HG03039 (cell line): ENCODE measurements at regions not wholly inside any gene's neighbourhood (a gene's known extent, or its start where the extent isn't known, plus 50 kb on each side); places are given as distances from the start of the nearest gene placed in this dataset.

Experiments
- ATAC-seq: cut with Tn5 transposase; IDR thresholded peaks from one replicate; pipeline ENCODE4 v1.9.1; 2021; ENCODE audit warnings: mild to moderate bottlenecking, moderate library complexity; ENCODE audit not compliant: unreplicated experiment

GRCh38 chr11:25860677-25861450 is 471.1 kb upstream of the ANO3 start:
- ATAC-seq = no peak

- ATAC-seq = no peak
Observed at GRCh38 chr11:25862159-25862558, 469.8 kb upstream of the ANO3 start.

- ATAC-seq = no peak
Observed at GRCh38 chr11:25863986-25864385, 467.9 kb upstream of the ANO3 start.

- no peak for ATAC-seq
Observed at GRCh38 chr11:25876456-25876965, 455.4 kb upstream of the ANO3 start.

- ATAC-seq = no peak
Observed at GRCh38 chr11:25886036-25886435, 445.9 kb upstream of the ANO3 start.

- no peak for ATAC-seq
Observed at GRCh38 chr11:25890626-25891260, 441.2 kb upstream of the ANO3 start.

- ATAC-seq = no peak
Observed at GRCh38 chr11:25891960-25892359, 440.0 kb upstream of the ANO3 start.

GRCh38 chr11:25899617-25900160 is 432.2 kb upstream of the ANO3 start:
- ATAC-seq = no peak

- ATAC-seq = no peak
Observed at GRCh38 chr11:25900814-25901213, 431.1 kb upstream of the ANO3 start.

GRCh38 chr11:25901415-25901814 is 430.5 kb upstream of the ANO3 start:
- no peak for ATAC-seq

GRCh38 chr11:25902476-25902875 is 429.5 kb upstream of the ANO3 start:
- ATAC-seq = no peak

- no peak for ATAC-seq
Observed at GRCh38 chr11:25908726-25909125, 423.2 kb upstream of the ANO3 start.

- ATAC-seq = no peak
Observed at GRCh38 chr11:25910086-25910485, 421.8 kb upstream of the ANO3 start.

GRCh38 chr11:25920356-25920755 is 411.6 kb upstream of the ANO3 start:
- no peak for ATAC-seq

GRCh38 chr11:25924586-25924985 is 407.3 kb upstream of the ANO3 start:
- no peak for ATAC-seq

GRCh38 chr11:25925359-25925758 is 406.6 kb upstream of the ANO3 start:
- ATAC-seq = no peak

- ATAC-seq = no peak
Observed at GRCh38 chr11:25927411-25927953, 404.4 kb upstream of the ANO3 start.

GRCh38 chr11:25928076-25928475 is 403.9 kb upstream of the ANO3 start:
- ATAC-seq = no peak

- no peak for ATAC-seq
Observed at GRCh38 chr11:25938952-25939351, 393.0 kb upstream of the ANO3 start.

- no peak for ATAC-seq
Observed at GRCh38 chr11:25939691-25940090, 392.2 kb upstream of the ANO3 start.

GRCh38 chr11:25941353-25941752 is 390.6 kb upstream of the ANO3 start:
- ATAC-seq = no peak

GRCh38 chr11:25943031-25943430 is 388.9 kb upstream of the ANO3 start:
- ATAC-seq = no peak
